ENCODE measurements at regions not wholly inside any gene's neighbourhood (a gene's known extent, or its start where the extent isn't known, plus 50 kb on each side); places are given as distances from the start of the nearest gene placed in this dataset.

- TF ChIP-seq TSHZ2 (CRISPR knock-in tag; IDR thresholded peaks at IDR 0.05) (no peak), CSRNP3 (CRISPR knock-in tag; IDR thresholded peaks at IDR 0.05) (no peak), PATZ1 (CRISPR knock-in tag; IDR thresholded peaks at IDR 0.05; ENCODE audit: borderline replicate concordance) (no peak), ZFP30 (CRISPR knock-in tag; IDR thresholded peaks at IDR 0.05) (no peak), ZNF565 (CRISPR knock-in tag; conservative IDR thresholded peaks at IDR 0.05; ENCODE audit: low read depth) (no peak), ARNTL (CRISPR knock-in tag; IDR thresholded peaks at IDR 0.05; ENCODE audit: borderline replicate concordance, low read depth) (no peak), POU6F1 (CRISPR knock-in tag; IDR thresholded peaks at IDR 0.05; ENCODE audit: borderline replicate concordance, low read depth) (no peak), TOX (CRISPR knock-in tag; IDR thresholded peaks at IDR 0.05; ENCODE audit: borderline replicate concordance) (no peak), RARB (CRISPR knock-in tag; IDR thresholded peaks at IDR 0.05) (no peak), PPARA (CRISPR knock-in tag; IDR thresholded peaks at IDR 0.05; ENCODE audit: borderline replicate concordance) (no peak)
These were observed 193.7 kb downstream of the MIAT start for GRCh38 chr22:26851125-26851524.
